MM.1S (cell line): ENCODE measurements at regions not wholly inside any gene's neighbourhood (a gene's known extent, or its start where the extent isn't known, plus 50 kb on each side); places are given as distances from the start of the nearest gene placed in this dataset.

Experiments
- DNase-seq: peaks from one replicate; pipeline ENCODE4 v3.0.0-alpha.2; 2015
- H2AFZ ChIP-seq: fragments of 300-600 bp; sonication (generic); 2 replicates; pipeline ENCODE4 v1.6.0; 2016; ENCODE audit warnings: antibody characterized with exemption, low read length
- H3F3A ChIP-seq: fragments of 300-600 bp; sonication (generic); 2 replicates; pipeline ENCODE4 v1.6.1; 2016; ENCODE audit warnings: mild to moderate bottlenecking, antibody characterized with exemption, low read length, moderate library complexity, mixed read lengths; ENCODE audit not compliant: insufficient read depth
- H3K27ac ChIP-seq: fragments of 300-600 bp; sonication (generic); 2 replicates; pipeline ENCODE4 v1.5.1; 2016; ENCODE audit warnings: mild to moderate bottlenecking, low read length
- H3K27me3 ChIP-seq: fragments of 300-600 bp; sonication (generic); replicated peaks from 2 replicates; pipeline ENCODE4 v1.6.0; 2016; ENCODE audit warnings: low read length; ENCODE audit not compliant: insufficient read depth
- H3K36me3 ChIP-seq: fragments of 300-600 bp; sonication (generic); replicated peaks from 2 replicates; pipeline ENCODE4 v1.6.1; 2016; ENCODE audit warnings: mild to moderate bottlenecking, low read length, mixed read lengths; ENCODE audit not compliant: insufficient read depth
- H3K4me1 ChIP-seq: fragments of 300-600 bp; sonication (generic); 2 replicates; pipeline ENCODE4 v1.6.1; 2016; ENCODE audit warnings: low read length, mixed read lengths
- H3K4me2 ChIP-seq: fragments of 300-600 bp; sonication (generic); 2 replicates; pipeline ENCODE4 v1.6.0; 2016; ENCODE audit warnings: low read depth, low read length
- H3K4me3 ChIP-seq: fragments of 300-600 bp; sonication (generic); 2 replicates; pipeline ENCODE4 v1.5.1; 2016; ENCODE audit warnings: low read length, mixed read lengths
- H3K79me2 ChIP-seq: fragments of 300-600 bp; sonication (generic); 2 replicates; pipeline ENCODE4 v1.6.1; 2016; ENCODE audit warnings: mixed run types, low read length, mixed read lengths
- H3K9ac ChIP-seq: fragments of 300-600 bp; sonication (generic); 2 replicates; pipeline ENCODE4 v1.6.1; 2016; ENCODE audit warnings: low read length, mixed read lengths
- H3K9me2 ChIP-seq: fragments of 300-600 bp; sonication (generic); replicated peaks from 2 replicates; pipeline ENCODE4 v1.6.1; 2016; ENCODE audit warnings: mild to moderate bottlenecking, low read length, mixed read lengths; ENCODE audit not compliant: insufficient read depth
- H3K9me3 ChIP-seq: fragments of 300-600 bp; sonication (generic); replicated peaks from 2 replicates; pipeline ENCODE4 v1.6.1; 2016; ENCODE audit warnings: mild to moderate bottlenecking, low read length, mixed read lengths; ENCODE audit not compliant: insufficient read depth
- H4K20me1 ChIP-seq: fragments of 300-600 bp; sonication (generic); 2 replicates; pipeline ENCODE4 v1.6.1; 2016; ENCODE audit warnings: mild to moderate bottlenecking, low read length, moderate library complexity, mixed read lengths; ENCODE audit not compliant: insufficient read depth
- CTCF ChIP-seq: fragments of 300-600 bp; sonication (generic); IDR thresholded peaks from 2 replicates; pipeline ENCODE4 v1.5.1; 2016; ENCODE audit warnings: antibody characterized with exemption, low read length, mixed read lengths
- EZH2 ChIP-seq: fragments of 300-600 bp; sonication (generic); optimal IDR thresholded peaks from 2 replicates; pipeline ENCODE3; 2017; ENCODE audit warnings: low read depth, mild to moderate bottlenecking, antibody characterized with exemption, low read length, mixed read lengths
- EZH2phosphoT487 ChIP-seq: fragments of 300-600 bp; sonication (generic); IDR thresholded peaks from 2 replicates; pipeline ENCODE4 v1.6.1; 2018; ENCODE audit warnings: antibody characterized with exemption, low read length

- no peak for TF ChIP-seq EZH2
- TF ChIP-seq EZH2phosphoT487: no peak
- TF ChIP-seq CTCF: no peak
- Histone ChIP-seq H3K4me3 (no peak overlapping the region), H3F3A (no peaks in the 10 kb centered on the region), H3K27ac (no peak overlapping the region), H3K4me2 (no peak overlapping the region), H3K9ac (no peak overlapping the region), H3K9me2 (no peaks in the 10 kb centered on the region), H2AFZ (no peak overlapping the region), H3K4me1 (no peaks in the 10 kb centered on the region), H3K27me3 (no peaks in the 10 kb centered on the region), H3K36me3 (no peaks in the 10 kb centered on the region), H4K20me1 (no peaks in the 10 kb centered on the region), H3K79me2 (no peaks in the 10 kb centered on the region), H3K9me3 (no peaks in the 10 kb centered on the region)
- no peak for DNase-seq
Observed at GRCh38 chrX:26334232-26334631, 118.3 kb downstream of the MAGEB5 start.

- TF ChIP-seq EZH2: no peak
- no peak for TF ChIP-seq EZH2phosphoT487
- no peak for TF ChIP-seq CTCF
- no peaks in the 10 kb centered on the region for H3K27me3 ChIP-seq
- H3K4me3 ChIP-seq: no peak overlapping the region
- no peak overlapping the region for H2AFZ ChIP-seq
- no peaks in the 10 kb centered on the region for H3K9me2 ChIP-seq
- DNase-seq: no peak
- H3K9me3 ChIP-seq: no peaks in the 10 kb centered on the region
- no peak overlapping the region for H3K9ac ChIP-seq
- no peak overlapping the region for H3K4me2 ChIP-seq
- H4K20me1 ChIP-seq: no peaks in the 10 kb centered on the region
- H3F3A ChIP-seq: no peaks in the 10 kb centered on the region
- no peaks in the 10 kb centered on the region for H3K79me2 ChIP-seq
- no peak overlapping the region for H3K27ac ChIP-seq
- H3K36me3 ChIP-seq: no peaks in the 10 kb centered on the region
- no peaks in the 10 kb centered on the region for H3K4me1 ChIP-seq
Observed at GRCh38 chrX:26328608-26329319, 112.8 kb downstream of the MAGEB5 start.

- Histone ChIP-seq H3F3A (no peaks in the 10 kb centered on the region), H3K4me2 (no peak overlapping the region), H3K9ac (no peak overlapping the region), H3K4me3 (no peak overlapping the region), H3K4me1 (no peaks in the 10 kb centered on the region), H3K27me3 (no peaks in the 10 kb centered on the region), H3K27ac (no peak overlapping the region), H4K20me1 (no peaks in the 10 kb centered on the region), H3K9me2 (no peaks in the 10 kb centered on the region), H2AFZ (no peak overlapping the region), H3K79me2 (no peaks in the 10 kb centered on the region), H3K36me3 (no peaks in the 10 kb centered on the region), H3K9me3 (no peaks in the 10 kb centered on the region)
- DNase-seq: no peak
- no peak for TF ChIP-seq CTCF
- no peak for TF ChIP-seq EZH2phosphoT487
- TF ChIP-seq EZH2: no peak
Observed at GRCh38 chrX:26309262-26309661, 93.3 kb downstream of the MAGEB5 start.
